ENCODE measurements at regions not wholly inside any gene's neighbourhood (a gene's known extent, or its start where the extent isn't known, plus 50 kb on each side); places are given as distances from the start of the nearest gene placed in this dataset.

- H3K27ac ChIP-seq (ENCODE audit: low read depth in 1 of 2, low read length in 1 of 2) = no peak overlapping the region
- WGBS = 86% methylated on average over 5 of the region's 5 CpGs
- H3K9me3 ChIP-seq (ENCODE audit: control insufficient read depth in 2 of 2, insufficient read depth in 1 of 2, low read length in 1 of 2) = no peaks in the 10 kb centered on the region
- H3K27me3 ChIP-seq (ENCODE audit: control insufficient read depth in 2 of 2, insufficient read depth in 1 of 2, low read length in 1 of 2) = no peaks in the 10 kb centered on the region
- no peaks in the 10 kb centered on the region for H3K4me1 ChIP-seq (ENCODE audit: control insufficient read depth in 2 of 2, insufficient read depth in 2 of 2, low read length in 2 of 2)
- H3K4me3 ChIP-seq (ENCODE audit: low read length in 2 of 2) = no peak overlapping the region
- no peaks in the 10 kb centered on the region for H3K36me3 ChIP-seq (ENCODE audit: control insufficient read depth in 2 of 2, insufficient read depth in 2 of 2, low read length in 1 of 2)
- no peak for DNase-seq (ENCODE audit: low read depth in 6 of 9, low spot score in 9 of 9)
Measured at GRCh38 chr2:7661502-7661901, 744.3 kb downstream of the RNF144A start.

- H3K4me3 ChIP-seq (ENCODE audit: low read length in 2 of 2) = no peak overlapping the region
- H3K27me3 ChIP-seq (ENCODE audit: control insufficient read depth in 2 of 2, insufficient read depth in 1 of 2, low read length in 1 of 2) = no peaks in the 10 kb centered on the region
- no peaks in the 10 kb centered on the region for H3K36me3 ChIP-seq (ENCODE audit: control insufficient read depth in 2 of 2, insufficient read depth in 2 of 2, low read length in 1 of 2)
- WGBS = 94% methylated on average over 4 of the region's 4 CpGs
- no peaks in the 10 kb centered on the region for H3K9me3 ChIP-seq (ENCODE audit: control insufficient read depth in 2 of 2, insufficient read depth in 1 of 2, low read length in 1 of 2)
- no peaks in the 10 kb centered on the region for H3K4me1 ChIP-seq (ENCODE audit: control insufficient read depth in 2 of 2, insufficient read depth in 2 of 2, low read length in 2 of 2)
- no peak overlapping the region for H3K27ac ChIP-seq (ENCODE audit: low read depth in 1 of 2, low read length in 1 of 2)
- DNase-seq (ENCODE audit: low read depth in 6 of 9, low spot score in 9 of 9) = no peak
Measured at GRCh38 chr2:7665880-7666279, 748.7 kb downstream of the RNF144A start.

- 97% methylated on average over 10 of the region's 10 CpGs for WGBS
- H3K4me3 ChIP-seq (ENCODE audit: low read length in 2 of 2) = no peak overlapping the region
- H3K36me3 ChIP-seq (ENCODE audit: control insufficient read depth in 2 of 2, insufficient read depth in 2 of 2, low read length in 1 of 2) = no peaks in the 10 kb centered on the region
- no peaks in the 10 kb centered on the region for H3K27me3 ChIP-seq (ENCODE audit: control insufficient read depth in 2 of 2, insufficient read depth in 1 of 2, low read length in 1 of 2)
- no peak overlapping the region for H3K27ac ChIP-seq (ENCODE audit: low read depth in 1 of 2, low read length in 1 of 2)
- H3K9me3 ChIP-seq (ENCODE audit: control insufficient read depth in 2 of 2, insufficient read depth in 1 of 2, low read length in 1 of 2) = no peaks in the 10 kb centered on the region
- peaks cover 0 to 6% of the 10 kb centered on the region in 2 donors for H3K4me1 ChIP-seq (ENCODE audit: control insufficient read depth in 2 of 2, insufficient read depth in 2 of 2, low read length in 2 of 2)
- no peak for DNase-seq (ENCODE audit: low read depth in 6 of 9, low spot score in 9 of 9)
Measured at GRCh38 chr2:7666596-7667259, 749.5 kb downstream of the RNF144A start.

GRCh38 chr2:7667260-7667757 is 750.1 kb downstream of the RNF144A start:
- Histone ChIP-seq H3K27ac (ENCODE audit: low read depth in 1 of 2, low read length in 1 of 2) (no peak overlapping the region), H3K4me1 (ENCODE audit: control insufficient read depth in 2 of 2, insufficient read depth in 2 of 2, low read length in 2 of 2) (peaks cover 0 to 10% of the 10 kb centered on the region in 2 donors), H3K27me3 (ENCODE audit: control insufficient read depth in 2 of 2, insufficient read depth in 1 of 2, low read length in 1 of 2) (no peaks in the 10 kb centered on the region), H3K9me3 (ENCODE audit: control insufficient read depth in 2 of 2, insufficient read depth in 1 of 2, low read length in 1 of 2) (no peaks in the 10 kb centered on the region), H3K4me3 (ENCODE audit: low read length in 2 of 2) (no peak overlapping the region), H3K36me3 (ENCODE audit: control insufficient read depth in 2 of 2, insufficient read depth in 2 of 2, low read length in 1 of 2) (no peaks in the 10 kb centered on the region)
- DNase-seq (ENCODE audit: low read depth in 6 of 9, low spot score in 9 of 9) = no peak
- 94% methylated on average over 5 of the region's 5 CpGs for WGBS

- Histone ChIP-seq H3K4me1 (ENCODE audit: control insufficient read depth in 2 of 2, insufficient read depth in 2 of 2, low read length in 2 of 2) (peaks cover 0 to 17% of the 10 kb centered on the region in 2 donors), H3K36me3 (ENCODE audit: control insufficient read depth in 2 of 2, insufficient read depth in 2 of 2, low read length in 1 of 2) (no peaks in the 10 kb centered on the region), H3K9me3 (ENCODE audit: control insufficient read depth in 2 of 2, insufficient read depth in 1 of 2, low read length in 1 of 2) (no peaks in the 10 kb centered on the region), H3K27ac (ENCODE audit: low read depth in 1 of 2, low read length in 1 of 2) (no peak overlapping the region), H3K27me3 (ENCODE audit: control insufficient read depth in 2 of 2, insufficient read depth in 1 of 2, low read length in 1 of 2) (no peaks in the 10 kb centered on the region), H3K4me3 (ENCODE audit: low read length in 2 of 2) (no peak overlapping the region)
- no peak for DNase-seq (ENCODE audit: low read depth in 6 of 9, low spot score in 9 of 9)
- 91% methylated on average over 11 of the region's 11 CpGs for WGBS
Measured at GRCh38 chr2:7670905-7671641, 753.9 kb downstream of the RNF144A start.

GRCh38 chr2:7672027-7672684 is 754.9 kb downstream of the RNF144A start:
- Histone ChIP-seq H3K4me1 (ENCODE audit: control insufficient read depth in 2 of 2, insufficient read depth in 2 of 2, low read length in 2 of 2) (peaks cover 0 to 17% of the 10 kb centered on the region in 2 donors), H3K27me3 (ENCODE audit: control insufficient read depth in 2 of 2, insufficient read depth in 1 of 2, low read length in 1 of 2) (no peaks in the 10 kb centered on the region), H3K9me3 (ENCODE audit: control insufficient read depth in 2 of 2, insufficient read depth in 1 of 2, low read length in 1 of 2) (no peaks in the 10 kb centered on the region), H3K27ac (ENCODE audit: low read depth in 1 of 2, low read length in 1 of 2) (no peak overlapping the region), H3K4me3 (ENCODE audit: low read length in 2 of 2) (no peak overlapping the region), H3K36me3 (ENCODE audit: control insufficient read depth in 2 of 2, insufficient read depth in 2 of 2, low read length in 1 of 2) (no peaks in the 10 kb centered on the region)
- 46% methylated on average over 8 of the region's 8 CpGs for WGBS
- DNase-seq (ENCODE audit: low read depth in 6 of 9, low spot score in 9 of 9) = peak; percentile 23 to 74 (median 48)

GRCh38 chr2:7672685-7673071 is 755.5 kb downstream of the RNF144A start:
- no peaks in the 10 kb centered on the region for H3K27me3 ChIP-seq (ENCODE audit: control insufficient read depth in 2 of 2, insufficient read depth in 1 of 2, low read length in 1 of 2)
- H3K9me3 ChIP-seq (ENCODE audit: control insufficient read depth in 2 of 2, insufficient read depth in 1 of 2, low read length in 1 of 2) = no peaks in the 10 kb centered on the region
- H3K4me3 ChIP-seq (ENCODE audit: low read length in 2 of 2) = no peak overlapping the region
- WGBS = 92% methylated on average over 5 of the region's 5 CpGs
- H3K4me1 ChIP-seq (ENCODE audit: control insufficient read depth in 2 of 2, insufficient read depth in 2 of 2, low read length in 2 of 2) = peaks cover 0 to 17% of the 10 kb centered on the region in 2 donors
- no peaks in the 10 kb centered on the region for H3K36me3 ChIP-seq (ENCODE audit: control insufficient read depth in 2 of 2, insufficient read depth in 2 of 2, low read length in 1 of 2)
- DNase-seq (ENCODE audit: low read depth in 6 of 9, low spot score in 9 of 9) = no peak
- H3K27ac ChIP-seq (ENCODE audit: low read depth in 1 of 2, low read length in 1 of 2) = peak overlapping the region in 1 of 2 donors; percentile 64

- Histone ChIP-seq H3K4me1 (ENCODE audit: control insufficient read depth in 2 of 2, insufficient read depth in 2 of 2, low read length in 2 of 2) (peaks cover 0 to 17% of the 10 kb centered on the region in 2 donors), H3K27me3 (ENCODE audit: control insufficient read depth in 2 of 2, insufficient read depth in 1 of 2, low read length in 1 of 2) (no peaks in the 10 kb centered on the region), H3K36me3 (ENCODE audit: control insufficient read depth in 2 of 2, insufficient read depth in 2 of 2, low read length in 1 of 2) (no peaks in the 10 kb centered on the region), H3K4me3 (ENCODE audit: low read length in 2 of 2) (no peak overlapping the region), H3K27ac (ENCODE audit: low read depth in 1 of 2, low read length in 1 of 2) (no peak overlapping the region), H3K9me3 (ENCODE audit: control insufficient read depth in 2 of 2, insufficient read depth in 1 of 2, low read length in 1 of 2) (no peaks in the 10 kb centered on the region)
- DNase-seq (ENCODE audit: low read depth in 6 of 9, low spot score in 9 of 9) = no peak
- 92% methylated on average over 5 of the region's 5 CpGs for WGBS
Measured at GRCh38 chr2:7673101-7673500, 755.9 kb downstream of the RNF144A start.

- no peaks in the 10 kb centered on the region for H3K36me3 ChIP-seq (ENCODE audit: control insufficient read depth in 2 of 2, insufficient read depth in 2 of 2, low read length in 1 of 2)
- H3K27me3 ChIP-seq (ENCODE audit: control insufficient read depth in 2 of 2, insufficient read depth in 1 of 2, low read length in 1 of 2) = no peaks in the 10 kb centered on the region
- DNase-seq (ENCODE audit: low read depth in 6 of 9, low spot score in 9 of 9) = no peak
- H3K4me3 ChIP-seq (ENCODE audit: low read length in 2 of 2) = no peak overlapping the region
- H3K4me1 ChIP-seq (ENCODE audit: control insufficient read depth in 2 of 2, insufficient read depth in 2 of 2, low read length in 2 of 2) = peaks cover 0 to 17% of the 10 kb centered on the region in 2 donors
- 98% methylated on average over 2 of the region's 2 CpGs for WGBS
- H3K27ac ChIP-seq (ENCODE audit: low read depth in 1 of 2, low read length in 1 of 2) = no peak overlapping the region
- H3K9me3 ChIP-seq (ENCODE audit: control insufficient read depth in 2 of 2, insufficient read depth in 1 of 2, low read length in 1 of 2) = no peaks in the 10 kb centered on the region
Measured at GRCh38 chr2:7673853-7674252, 756.6 kb downstream of the RNF144A start.
